HEK293 (cell line): ENCODE measurements at regions not wholly inside any gene's neighbourhood (a gene's known extent, or its start where the extent isn't known, plus 50 kb on each side); places are given as distances from the start of the nearest gene placed in this dataset.

ENCODE experiments used
- CTCF ChIA-PET: fragments of 350-600 bp; formaldehyde crosslinking; extraction: SDS; loops from one replicate; lab custom pipeline; 2021; ENCODE audit warnings: antibody characterized with exemption; lab: Yijun Ruan, JAX
- POLR2A ChIA-PET: fragments of 300-600 bp; formaldehyde crosslinking; extraction: SDS; loops from one replicate; lab custom pipeline; 2020; ENCODE audit warnings: antibody characterized with exemption, inconsistent platforms; lab: Yijun Ruan, JAX
- H3K27ac ChIP-seq: fragments of 200-500 bp; sonication (Bioruptor generic); 2 replicates; pipeline ENCODE4 v1.5.1; 2014; ENCODE audit warnings: low read depth, low read length, control low read depth, inconsistent platforms; ENCODE audit errors: extremely low read depth
- H3K36me3 ChIP-seq, 2 experiments: fragments of 200-500 bp in 1 of 2; sonication (Bioruptor generic) in 1 of 2; 1 replicate in 1 of 2; 2 replicates in 1 of 2; pipeline ENCODE4 v1.5.1; 2014 to 2017; ENCODE audit warnings: inconsistent platforms in 2 of 2, low read length in 2 of 2; ENCODE audit not compliant: control insufficient read depth in 2 of 2, insufficient read depth in 1 of 2
- H3K4me1 ChIP-seq: fragments of 200-500 bp; sonication (Bioruptor generic); 2 replicates; pipeline ENCODE4 v1.5.1; 2014; ENCODE audit warnings: mild to moderate bottlenecking, low read length, inconsistent platforms; ENCODE audit not compliant: control insufficient read depth, insufficient read depth
- H3K4me3 ChIP-seq: 2 replicates; pipeline ENCODE4 v1.5.1; 2011; ENCODE audit warnings: low read depth, mild to moderate bottlenecking, control low read depth, low read length, moderate library complexity
- H3K9me3 ChIP-seq: fragments of 200-500 bp; sonication (Bioruptor generic); 2 replicates; pipeline ENCODE4 v1.5.1; 2014; ENCODE audit warnings: low read depth, low read length, inconsistent platforms; ENCODE audit not compliant: control insufficient read depth, insufficient read depth
- ATF2 ChIP-seq: fragments of 450-650 bp; formaldehyde crosslinking; IDR thresholded peaks from 2 replicates; pipeline ENCODE4 v1.5.1; 2016; ENCODE audit warnings: missing biosample characterization, missing genetic modification characterization, low read depth
- FEZF1 ChIP-seq: fragments of 450-650 bp; formaldehyde crosslinking; IDR thresholded peaks from 2 replicates; pipeline ENCODE4 v1.5.1; 2016; ENCODE audit warnings: missing biosample characterization, missing genetic modification characterization
- HOXC10 ChIP-seq: sonication (generic); formaldehyde crosslinking; IDR thresholded peaks from 2 replicates; pipeline ENCODE4 v1.8.1; 2023; ENCODE audit warnings: mild to moderate bottlenecking, missing genetic modification reagents
- IKZF3 ChIP-seq: fragments of 450-650 bp; IDR thresholded peaks from 2 replicates; pipeline ENCODE4 v1.5.0; 2018; ENCODE audit warnings: missing biosample characterization, mild to moderate bottlenecking, missing genetic modification characterization, moderate library complexity
- KLF10 ChIP-seq: fragments of 450-650 bp; IDR thresholded peaks from 2 replicates; pipeline ENCODE4 v1.5.1; 2018; ENCODE audit warnings: missing biosample characterization, mild to moderate bottlenecking, missing genetic modification characterization
- SALL2 ChIP-seq: fragments of 450-650 bp; formaldehyde crosslinking; IDR thresholded peaks from 2 replicates; pipeline ENCODE4 v1.5.0; 2017; ENCODE audit warnings: missing biosample characterization, mild to moderate bottlenecking, missing genetic modification characterization, borderline replicate concordance
- SCRT2 ChIP-seq: fragments of 450-650 bp; formaldehyde crosslinking; IDR thresholded peaks from 2 replicates; pipeline ENCODE4 v1.5.1; 2016; ENCODE audit warnings: missing biosample characterization, missing genetic modification characterization
- SETDB1 ChIP-seq: IDR thresholded peaks from one replicate; pipeline ENCODE4 v1.6.1; 2017; ENCODE audit warnings: mild to moderate bottlenecking, low read length, moderate library complexity, mixed read lengths; ENCODE audit not compliant: insufficient read length
- ZBTB8A ChIP-seq: fragments of 450-650 bp; formaldehyde crosslinking; IDR thresholded peaks from 2 replicates; pipeline ENCODE4 v1.5.1; 2016; ENCODE audit warnings: missing biosample characterization, missing genetic modification characterization
- ZFP3 ChIP-seq: fragments of 450-650 bp; formaldehyde crosslinking; IDR thresholded peaks from 2 replicates; pipeline ENCODE4 v1.5.1; 2016; ENCODE audit warnings: low read depth, missing biosample characterization, missing genetic modification characterization
- ZFP69B ChIP-seq: fragments of 450-650 bp; formaldehyde crosslinking; IDR thresholded peaks from 2 replicates; pipeline ENCODE4 v1.5.1; 2016; ENCODE audit warnings: missing biosample characterization, missing genetic modification characterization
- ZIC2 ChIP-seq: fragments of 450-650 bp; formaldehyde crosslinking; IDR thresholded peaks from 2 replicates; pipeline ENCODE4 v1.5.1; 2016; ENCODE audit warnings: missing biosample characterization, missing genetic modification characterization
- ZNF114 ChIP-seq: fragments of 450-650 bp; formaldehyde crosslinking; IDR thresholded peaks from 2 replicates; pipeline ENCODE4 v1.5.0; 2017; ENCODE audit warnings: missing biosample characterization, missing genetic modification characterization
- ZNF121 ChIP-seq: fragments of 450-650 bp; formaldehyde crosslinking; IDR thresholded peaks from 2 replicates; pipeline ENCODE4 v1.5.1; 2016; ENCODE audit warnings: missing biosample characterization, missing genetic modification characterization
- ZNF184 ChIP-seq: fragments of 450-650 bp; IDR thresholded peaks from 2 replicates; pipeline ENCODE4 v1.5.1; 2018; ENCODE audit warnings: missing biosample characterization, mild to moderate bottlenecking, missing genetic modification characterization
- ZNF274 ChIP-seq, 2 experiments: fragments of 200-500 bp in 1 of 2; fragments of 450-650 bp in 1 of 2; sonication (Bioruptor generic) in 1 of 2; formaldehyde crosslinking in 1 of 2; IDR thresholded peaks; 2 replicates each; pipeline versions ENCODE4 v1.5.1 to v1.6.1; 2014 to 2016; ENCODE audit warnings: borderline replicate concordance in 1 of 2, inconsistent platforms in 1 of 2, low read length in 1 of 2, missing biosample characterization in 1 of 2, missing genetic modification characterization in 1 of 2
- ZNF354C ChIP-seq: fragments of 450-650 bp; formaldehyde crosslinking; IDR thresholded peaks from 2 replicates; pipeline ENCODE4 v1.5.1; 2016; ENCODE audit warnings: missing biosample characterization, missing genetic modification characterization, low read depth, borderline replicate concordance
- ZNF394 ChIP-seq: fragments of 450-650 bp; formaldehyde crosslinking; IDR thresholded peaks from 2 replicates; pipeline ENCODE4 v1.5.1; 2016; ENCODE audit warnings: missing biosample characterization, missing genetic modification characterization, mild to moderate bottlenecking, moderate library complexity, borderline replicate concordance
- ZNF48 ChIP-seq: fragments of 450-650 bp; formaldehyde crosslinking; IDR thresholded peaks from 2 replicates; pipeline ENCODE4 v1.5.1; 2016; ENCODE audit warnings: missing biosample characterization, missing genetic modification characterization
- ZNF488 ChIP-seq: fragments of 450-650 bp; formaldehyde crosslinking; IDR thresholded peaks from 2 replicates; pipeline ENCODE4 v1.5.1; 2016; ENCODE audit warnings: missing biosample characterization, missing genetic modification characterization
- ZNF529 ChIP-seq: fragments of 450-650 bp; formaldehyde crosslinking; IDR thresholded peaks from 2 replicates; pipeline ENCODE4 v1.5.1; 2017; ENCODE audit warnings: missing genetic modification characterization, missing biosample characterization; ENCODE audit not compliant: insufficient replicate concordance
- ZNF664 ChIP-seq: fragments of 450-650 bp; formaldehyde crosslinking; IDR thresholded peaks from 2 replicates; pipeline ENCODE4 v1.5.1; 2016; ENCODE audit warnings: missing biosample characterization, missing genetic modification characterization
- ZNF670 ChIP-seq: fragments of 450-650 bp; formaldehyde crosslinking; IDR thresholded peaks from 2 replicates; pipeline ENCODE4 v1.5.1; 2016; ENCODE audit warnings: missing biosample characterization, missing genetic modification characterization, low read depth
- ZNF76 ChIP-seq: fragments of 450-650 bp; formaldehyde crosslinking; IDR thresholded peaks from 2 replicates; pipeline ENCODE4; 2016; ENCODE audit warnings: low read depth, missing biosample characterization, missing genetic modification characterization, borderline replicate concordance
- ZNF776 ChIP-seq: fragments of 450-650 bp; formaldehyde crosslinking; IDR thresholded peaks from 2 replicates; pipeline ENCODE4 v1.5.0; 2017; ENCODE audit warnings: missing biosample characterization, missing genetic modification characterization, borderline replicate concordance
- ZNF777 ChIP-seq: fragments of 450-650 bp; formaldehyde crosslinking; IDR thresholded peaks from 2 replicates; pipeline ENCODE4 v1.5.1; 2017; ENCODE audit warnings: missing biosample characterization, missing genetic modification characterization, borderline replicate concordance
- ZNF843 ChIP-seq: fragments of 450-650 bp; formaldehyde crosslinking; IDR thresholded peaks from 2 replicates; pipeline ENCODE4 v1.5.1; 2016; ENCODE audit warnings: missing biosample characterization, missing genetic modification characterization
- ZSCAN16 ChIP-seq: fragments of 450-650 bp; formaldehyde crosslinking; IDR thresholded peaks from 2 replicates; pipeline ENCODE4 v1.5.1; 2016; ENCODE audit warnings: missing biosample characterization, missing genetic modification characterization
- TF ChIP-seq, protein P1 (sequence below): fragments of 450-650 bp; formaldehyde crosslinking; IDR thresholded peaks from 2 replicates; pipeline ENCODE4 v1.5.1; 2016; ENCODE audit warnings: missing biosample characterization, missing genetic modification characterization

- no peaks in the 10 kb centered on the region for H3K36me3 ChIP-seq
- no peak overlapping the region for H3K27ac ChIP-seq
- H3K9me3 ChIP-seq, result no peaks in the 10 kb centered on the region
- H3K4me1 ChIP-seq, result no peaks in the 10 kb centered on the region
- ChIA-PET CTCF (interaction anchor here (1.1 kb wide), 1 partner anchor 10 kb away, joined by 3 read pairs; no protein-coding TSS in a partner anchor), POLR2A (no interaction called here)
- H3K4me3 ChIP-seq, result no peak overlapping the region
- no peak for TF ChIP-seq ZNF776 (tag by site-specific recombination)
- TF ChIP-seq FEZF1, result no peak
- TF ChIP-seq ZFP3, result no peak
Observed at GRCh38 chr1:88499671-88500070, 184.4 kb upstream of the PKN2 start.

GRCh38 chr1:88502886-88503285 is 181.2 kb upstream of the PKN2 start:
- no peaks in the 10 kb centered on the region for H3K9me3 ChIP-seq
- H3K27ac ChIP-seq, result no peak overlapping the region
- H3K4me1 ChIP-seq, result no peaks in the 10 kb centered on the region
- ChIA-PET POLR2A (no interaction called here), CTCF (interaction anchor here (0.6 kb wide), 1 partner anchor 21 kb away, joined by 3 read pairs; no protein-coding TSS in a partner anchor)
- TF ChIP-seq ZNF274 (IDR thresholded peaks at IDR 0.05; ENCODE audit: low read length) (no peak), ZNF274 (tag by site-specific recombination; IDR thresholded peaks at IDR 0.05; ENCODE audit: borderline replicate concordance) (no peak), ZNF488 (no peak), SALL2 (tag by site-specific recombination) (no peak), ZIC2 (tag by site-specific recombination) (no peak), KLF10 (tag by site-specific recombination) (no peak), HOXC10 (CRISPR knock-in tag) (no peak), ZNF354C (no peak), ZSCAN16 (tag by site-specific recombination) (no peak), ZNF48 (tag by site-specific recombination) (no peak), ZNF121 (tag by site-specific recombination) (no peak), ZNF664 (no peak), ZNF76 (tag by site-specific recombination) (no peak), ZNF184 (tag by site-specific recombination) (no peak), ZNF394 (tag by site-specific recombination) (no peak), ZFP69B (tag by site-specific recombination) (no peak)
- no peak overlapping the region for H3K4me3 ChIP-seq
- H3K36me3 ChIP-seq, result no peaks in the 10 kb centered on the region

- no peak overlapping the region for H3K4me3 ChIP-seq
- H3K27ac ChIP-seq, result no peak overlapping the region
- CTCF ChIA-PET, result no interaction called here
- no peaks in the 10 kb centered on the region for H3K36me3 ChIP-seq
- H3K9me3 ChIP-seq, result no peaks in the 10 kb centered on the region
- H3K4me1 ChIP-seq, result no peaks in the 10 kb centered on the region
- POLR2A ChIA-PET, result no interaction called here
- TF ChIP-seq SCRT2 (tag by site-specific recombination) (no peak), ZNF777 (no peak), ATF2 (no peak), ZNF843 (tag by site-specific recombination) (no peak), ZNF529 (tag by site-specific recombination) (no peak), ZNF274 (IDR thresholded peaks at IDR 0.05; ENCODE audit: low read length) (no peak), ZNF274 (tag by site-specific recombination; IDR thresholded peaks at IDR 0.05; ENCODE audit: borderline replicate concordance) (no peak), SETDB1 (no peak), ZNF114 (no peak), IKZF3 (tag by site-specific recombination) (no peak), ZBTB8A (tag by site-specific recombination) (no peak), ZNF670 (no peak)
- TF ChIP-seq, protein P1, sequence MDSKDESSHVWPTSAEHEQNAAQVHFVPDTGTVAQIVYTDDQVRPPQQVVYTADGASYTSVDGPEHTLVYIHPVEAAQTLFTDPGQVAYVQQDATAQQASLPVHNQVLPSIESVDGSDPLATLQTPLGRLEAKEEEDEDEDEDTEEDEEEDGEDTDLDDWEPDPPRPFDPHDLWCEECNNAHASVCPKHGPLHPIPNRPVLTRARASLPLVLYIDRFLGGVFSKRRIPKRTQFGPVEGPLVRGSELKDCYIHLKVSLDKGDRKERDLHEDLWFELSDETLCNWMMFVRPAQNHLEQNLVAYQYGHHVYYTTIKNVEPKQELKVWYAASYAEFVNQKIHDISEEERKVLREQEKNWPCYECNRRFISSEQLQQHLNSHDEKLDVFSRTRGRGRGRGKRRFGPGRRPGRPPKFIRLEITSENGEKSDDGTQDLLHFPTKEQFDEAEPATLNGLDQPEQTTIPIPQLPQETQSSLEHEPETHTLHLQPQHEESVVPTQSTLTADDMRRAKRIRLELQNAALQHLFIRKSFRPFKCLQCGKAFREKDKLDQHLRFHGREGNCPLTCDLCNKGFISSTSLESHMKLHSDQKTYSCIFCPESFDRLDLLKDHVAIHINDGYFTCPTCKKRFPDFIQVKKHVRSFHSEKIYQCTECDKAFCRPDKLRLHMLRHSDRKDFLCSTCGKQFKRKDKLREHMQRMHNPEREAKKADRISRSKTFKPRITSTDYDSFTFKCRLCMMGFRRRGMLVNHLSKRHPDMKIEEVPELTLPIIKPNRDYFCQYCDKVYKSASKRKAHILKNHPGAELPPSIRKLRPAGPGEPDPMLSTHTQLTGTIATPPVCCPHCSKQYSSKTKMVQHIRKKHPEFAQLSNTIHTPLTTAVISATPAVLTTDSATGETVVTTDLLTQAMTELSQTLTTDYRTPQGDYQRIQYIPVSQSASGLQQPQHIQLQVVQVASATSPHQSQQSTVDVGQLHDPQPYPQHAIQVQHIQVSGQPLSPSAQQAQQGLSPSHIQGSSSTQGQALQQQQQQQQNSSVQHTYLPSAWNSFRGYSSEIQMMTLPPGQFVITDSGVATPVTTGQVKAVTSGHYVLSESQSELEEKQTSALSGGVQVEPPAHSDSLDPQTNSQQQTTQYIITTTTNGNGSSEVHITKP, result no peak
Observed at GRCh38 chr1:88503646-88504045, 180.4 kb upstream of the PKN2 start.
